GM19452 (cell line): ENCODE measurements at regions not wholly inside any gene's neighbourhood (a gene's known extent, or its start where the extent isn't known, plus 50 kb on each side); places are given as distances from the start of the nearest gene placed in this dataset.
"Not testable (repeated sequence)": the region's sequence is repeated elsewhere in the genome, so short reads cannot be mapped to it uniquely, and the experiment has no call there.

Experiments used
- ATAC-seq: cut with Tn5 transposase; IDR thresholded peaks from one replicate; pipeline ENCODE4 v1.9.1; 2021; ENCODE audit not compliant: unreplicated experiment

DNA sequence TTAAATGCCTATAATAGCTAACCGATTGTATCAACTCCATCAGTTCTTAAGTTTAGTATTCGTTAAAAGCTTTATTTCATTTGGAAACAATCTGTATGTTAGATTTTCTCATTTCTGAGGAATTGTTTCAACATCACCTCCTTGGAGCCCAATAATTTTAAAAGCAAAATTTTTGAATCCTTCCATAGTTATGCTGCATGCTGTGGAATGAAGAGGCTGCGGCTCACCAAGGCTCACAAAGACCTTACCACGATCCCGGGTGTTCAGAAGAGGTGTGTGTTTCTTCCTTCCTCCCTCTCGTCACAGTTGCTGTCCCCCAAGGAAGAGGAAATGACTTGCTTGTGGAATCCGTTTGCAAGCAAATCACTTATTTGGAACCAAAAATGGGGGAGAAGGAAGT is 143.8 kb downstream of the FGF1 start:
- no peak for ATAC-seq

DNA sequence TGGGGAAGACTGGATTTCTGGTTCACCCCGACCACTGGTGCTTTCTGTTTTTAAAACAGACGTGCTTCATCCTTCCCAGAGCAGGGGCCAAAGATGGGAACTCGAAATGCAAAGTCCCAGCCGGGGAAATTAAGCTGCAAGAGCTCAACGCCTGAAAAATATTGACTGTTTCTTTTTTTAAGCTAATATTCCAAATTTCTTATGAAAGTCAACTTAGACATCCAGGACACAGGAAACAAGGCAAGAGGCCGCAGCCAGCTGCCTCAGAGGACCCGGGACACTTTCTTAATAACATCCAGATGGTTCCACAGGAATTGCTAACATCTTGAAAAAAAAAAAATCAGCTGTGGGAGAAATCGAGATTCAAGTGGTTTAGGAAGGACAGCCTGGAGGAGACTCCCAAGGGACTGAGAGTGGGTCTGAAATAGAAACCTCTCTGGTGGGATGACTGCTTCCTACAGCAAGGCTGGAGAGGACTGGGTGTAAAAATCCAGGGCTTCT is 144.9 kb downstream of the FGF1 start:
- ATAC-seq = no peak

DNA sequence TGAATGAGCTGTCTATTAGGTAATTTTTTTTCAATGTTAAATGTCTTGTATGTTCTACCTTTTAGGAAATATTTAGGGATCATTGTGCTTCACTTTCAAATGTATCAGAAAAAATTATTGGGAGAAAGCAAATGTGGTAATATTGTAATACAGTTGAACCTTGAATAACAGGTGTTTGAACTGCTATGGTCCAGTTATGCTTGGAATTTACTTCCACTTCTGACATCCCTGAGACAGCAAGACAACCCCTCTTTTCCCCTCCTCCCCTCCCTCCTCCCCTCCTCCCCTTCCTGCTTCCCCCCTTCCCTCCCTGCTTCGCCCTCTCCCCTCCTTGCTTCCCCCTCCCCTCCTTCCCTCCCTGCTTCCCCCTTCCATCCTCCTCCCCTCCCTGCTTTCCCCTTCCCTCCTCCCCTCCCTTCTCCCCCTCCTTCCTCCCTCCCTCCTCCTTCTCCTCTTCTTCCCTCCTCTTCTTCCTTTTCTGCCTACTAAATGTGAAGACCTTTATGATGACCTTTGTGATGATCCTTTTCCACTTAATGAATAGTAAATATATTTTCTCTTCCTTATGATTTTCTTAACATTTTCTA is 146.6 kb downstream of the FGF1 start:
- no peak for ATAC-seq

DNA sequence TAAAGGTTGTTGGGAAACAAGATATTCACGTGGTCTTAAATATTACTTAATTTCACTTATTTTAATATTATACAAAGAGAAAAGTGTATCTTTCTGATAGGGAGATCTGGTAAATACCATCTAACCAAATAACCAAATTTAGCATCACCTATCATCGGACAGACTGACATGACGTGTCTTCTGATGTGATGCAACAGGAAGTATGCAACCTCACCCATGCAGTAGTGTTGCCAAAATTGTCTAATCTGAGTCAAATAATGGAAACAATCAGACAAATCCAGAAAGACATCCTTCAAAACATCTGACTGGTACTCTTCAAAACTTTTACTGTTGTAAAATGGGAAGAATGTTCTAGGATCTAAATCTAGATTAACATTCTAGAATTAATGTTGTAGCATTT is 148.0 kb downstream of the FGF1 start:
- ATAC-seq = no peak

DNA sequence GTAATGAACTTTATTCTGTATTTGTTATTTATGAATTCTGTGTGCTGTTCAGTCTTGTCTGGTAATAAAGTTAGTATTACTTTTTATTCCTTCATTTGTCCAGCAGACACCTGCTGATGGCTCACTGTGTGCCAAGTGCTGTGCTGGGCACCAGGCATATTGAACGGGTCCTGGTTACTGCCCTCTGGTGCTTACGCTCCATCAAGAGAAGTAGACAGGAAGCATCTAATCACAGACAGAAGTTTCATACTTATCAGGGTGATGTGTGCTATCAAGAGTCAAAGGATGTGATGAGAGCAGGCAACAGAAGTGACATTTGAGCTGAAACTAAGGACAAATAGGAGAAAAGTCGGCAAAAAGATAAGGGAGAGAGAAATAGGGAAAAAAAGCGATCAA is 153.1 kb downstream of the FGF1 start:
- no peak for ATAC-seq

DNA sequence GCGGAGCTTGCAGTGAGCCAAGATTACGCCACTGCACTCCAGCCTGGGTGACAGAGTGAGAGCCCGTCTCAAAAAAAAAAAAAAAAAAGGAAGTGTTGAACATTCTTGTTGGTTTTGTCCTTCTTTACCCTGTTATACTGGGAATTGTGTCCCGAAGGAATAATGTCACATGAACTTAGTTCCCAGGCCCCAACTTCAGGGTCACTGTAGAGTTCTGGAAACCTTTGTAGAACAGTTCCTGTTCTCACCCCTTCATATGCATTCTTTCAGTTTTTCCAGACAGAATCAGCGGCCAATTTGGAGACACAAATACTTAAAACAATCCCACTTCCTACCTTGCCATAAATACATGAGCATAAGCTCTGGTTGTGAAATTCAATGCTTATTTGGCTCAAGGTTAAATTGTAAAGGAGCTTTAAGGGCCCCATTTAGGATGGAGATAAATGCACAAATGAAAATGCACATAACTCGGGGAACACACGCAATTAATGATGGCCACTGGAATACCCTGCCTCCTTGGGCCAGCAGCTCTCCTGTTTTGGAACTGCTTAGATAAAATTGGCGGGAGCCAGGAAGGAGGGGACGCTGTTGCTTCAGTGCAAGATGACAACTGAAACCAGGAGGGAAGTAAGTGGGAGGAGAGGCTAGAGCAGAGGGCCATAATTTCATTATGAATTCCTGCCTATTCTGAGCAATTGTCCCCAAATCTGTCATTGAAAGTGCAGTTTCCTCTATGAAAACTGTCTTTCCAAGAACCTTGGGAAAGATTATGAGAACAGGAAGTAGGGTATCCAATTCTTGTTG is 153.7 kb downstream of the FGF1 start:
- no peak for ATAC-seq

DNA sequence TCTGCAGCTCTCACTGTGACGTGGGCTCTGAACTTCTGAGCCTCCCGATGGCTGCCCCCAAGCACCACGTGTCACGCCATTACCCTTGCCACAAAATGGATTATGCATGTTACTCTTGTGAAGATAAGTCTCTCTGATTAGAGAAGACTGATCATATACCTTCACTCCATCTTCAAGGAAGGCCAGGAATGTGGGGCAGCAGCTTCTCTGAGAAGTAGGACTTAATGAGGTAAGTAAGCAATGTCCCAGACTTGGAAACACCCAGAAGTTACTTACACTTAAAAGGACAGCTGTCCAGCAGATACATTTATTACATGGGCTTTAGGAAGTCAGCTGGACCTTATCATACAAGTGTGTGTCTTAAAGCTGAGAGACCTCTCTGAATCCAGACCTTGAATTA is 155.0 kb downstream of the FGF1 start:
- ATAC-seq = no peak

DNA sequence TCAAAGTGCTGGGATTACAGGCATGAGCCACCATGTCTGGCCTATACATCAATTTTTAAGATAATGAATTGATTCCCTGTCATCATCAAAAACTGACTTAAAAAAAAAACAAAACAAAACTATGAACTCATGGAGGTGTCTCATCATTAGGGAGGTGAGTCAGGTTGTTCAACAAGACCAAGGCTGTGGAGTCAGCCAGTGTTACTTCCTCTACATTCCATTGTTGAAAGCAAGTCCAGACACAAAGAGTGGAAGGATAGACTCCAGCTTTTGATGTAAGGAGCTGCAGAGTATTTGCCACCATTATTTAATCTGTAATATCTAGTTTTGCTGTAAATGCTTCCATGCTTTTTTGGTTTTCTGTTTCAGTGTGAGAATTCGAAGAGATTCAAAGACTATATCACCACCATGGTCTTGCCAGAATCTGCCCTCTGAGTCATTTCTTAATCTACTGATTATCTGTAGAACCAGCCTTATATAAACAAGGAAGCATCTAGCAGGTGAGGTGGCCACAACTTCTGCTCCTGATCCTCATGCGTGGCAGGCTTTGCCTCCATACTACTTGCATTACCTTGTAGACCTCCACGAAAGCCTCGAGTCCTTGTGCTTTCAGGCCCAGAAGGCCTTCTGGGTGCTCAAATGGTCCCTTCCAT is 156.1 kb downstream of the FGF1 start:
- ATAC-seq = no peak

DNA sequence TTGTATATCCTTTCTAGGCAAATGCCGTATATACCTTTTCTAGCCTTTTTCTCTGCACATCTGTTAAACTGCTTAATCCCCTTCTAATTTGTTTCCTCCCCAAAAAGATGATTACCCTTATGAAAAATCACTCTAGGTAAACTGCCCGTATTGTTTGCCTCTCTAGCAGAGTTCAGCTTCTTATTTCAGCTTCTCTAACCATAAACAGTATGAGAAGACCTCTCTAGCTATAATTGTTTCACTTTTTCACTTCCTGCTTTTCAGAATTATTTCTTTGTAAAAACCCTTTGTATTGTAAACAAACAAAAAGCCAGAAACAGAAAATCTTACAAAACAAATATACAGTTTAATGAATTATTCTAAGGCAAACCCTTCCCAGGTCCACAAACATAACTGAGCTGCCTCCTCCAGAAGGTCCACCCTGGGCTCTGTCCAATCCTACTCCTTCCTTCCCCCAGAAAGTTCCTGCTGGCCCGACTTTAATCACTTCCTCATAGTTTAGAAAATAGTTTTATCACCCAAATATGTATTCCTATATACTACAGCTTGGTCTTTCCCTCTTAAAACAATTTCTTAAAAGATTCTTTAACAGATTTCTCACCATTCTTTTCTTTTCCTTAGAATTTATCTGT is 158.1 kb downstream of the FGF1 start:
- ATAC-seq = no peak

DNA sequence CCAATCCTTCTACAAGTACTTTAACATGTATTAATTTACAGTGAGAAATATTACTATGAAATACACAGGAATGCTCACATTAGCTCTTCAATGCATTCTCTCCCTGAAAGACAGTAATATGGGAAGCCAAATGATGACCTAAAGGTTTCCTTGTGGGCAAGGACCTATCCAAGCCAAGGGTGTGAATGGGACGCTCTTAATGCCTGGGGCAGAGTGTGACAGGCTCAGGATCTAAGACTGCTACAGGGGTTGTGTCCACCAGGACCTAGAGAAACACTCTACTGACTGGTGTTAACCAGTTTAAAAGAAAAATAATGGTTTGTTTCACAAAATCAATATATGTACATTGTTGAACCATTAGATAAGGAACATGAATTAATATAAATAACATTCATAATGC is 158.7 kb downstream of the FGF1 start:
- ATAC-seq = no peak

DNA sequence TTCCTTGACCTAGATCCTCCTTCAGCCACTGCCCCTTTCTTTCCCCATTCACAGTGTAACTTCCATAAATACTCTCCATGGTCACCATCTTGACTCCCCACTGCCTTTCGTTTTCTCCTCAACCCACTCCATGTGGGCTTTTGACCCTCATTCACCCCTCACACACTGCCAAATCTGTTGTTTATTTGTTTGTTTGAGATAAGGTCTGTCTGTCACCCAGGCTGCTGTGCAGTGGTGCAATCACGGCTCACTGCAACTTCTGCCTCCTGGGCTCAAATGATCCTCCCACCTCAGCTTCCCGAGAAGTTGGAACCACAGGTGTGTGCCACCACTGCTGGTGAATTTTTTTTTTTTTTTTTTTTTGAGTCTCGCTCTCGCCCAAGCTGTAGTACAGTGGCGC is 162.9 kb downstream of the FGF1 start:
- no peak for ATAC-seq

DNA sequence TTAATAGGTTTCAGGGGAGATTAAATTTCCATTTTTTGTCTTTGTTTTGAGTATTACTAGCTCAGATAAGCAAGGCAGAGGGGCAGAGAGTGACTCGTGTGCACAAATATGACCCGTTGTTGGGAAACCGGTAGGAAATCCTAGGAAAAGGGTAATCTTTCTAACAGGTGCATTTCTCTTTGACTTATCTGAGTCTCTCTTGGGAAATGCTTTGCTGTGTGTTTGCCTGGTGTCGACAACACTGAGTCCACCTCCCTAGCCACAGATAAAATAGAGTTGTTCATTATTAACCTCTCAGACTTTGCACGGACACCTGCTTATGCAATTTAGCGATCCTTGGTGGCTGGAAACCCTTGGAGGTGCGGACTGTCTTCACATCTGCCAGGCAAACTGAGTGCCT is 164.2 kb downstream of the FGF1 start:
- no peak for ATAC-seq

DNA sequence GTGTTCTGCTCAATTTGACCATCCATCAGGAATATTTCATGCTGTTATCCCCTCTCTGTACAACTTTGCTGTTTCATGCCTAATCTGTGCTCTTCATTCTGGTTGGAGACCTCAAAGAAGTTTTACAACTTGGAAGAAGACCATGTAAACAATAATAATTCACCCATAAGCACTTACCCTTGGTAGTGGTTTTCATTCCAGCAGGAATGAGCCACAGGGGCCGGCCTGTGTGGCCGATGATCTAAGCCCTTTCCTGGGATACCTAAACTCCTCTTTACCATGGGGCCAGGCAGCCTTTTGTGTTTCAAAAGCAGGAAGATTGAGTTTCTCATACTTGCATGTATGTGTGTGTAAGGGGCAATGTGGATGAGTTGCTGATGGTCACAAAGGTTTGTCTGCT is 165.0 kb downstream of the FGF1 start:
- ATAC-seq = no peak

DNA sequence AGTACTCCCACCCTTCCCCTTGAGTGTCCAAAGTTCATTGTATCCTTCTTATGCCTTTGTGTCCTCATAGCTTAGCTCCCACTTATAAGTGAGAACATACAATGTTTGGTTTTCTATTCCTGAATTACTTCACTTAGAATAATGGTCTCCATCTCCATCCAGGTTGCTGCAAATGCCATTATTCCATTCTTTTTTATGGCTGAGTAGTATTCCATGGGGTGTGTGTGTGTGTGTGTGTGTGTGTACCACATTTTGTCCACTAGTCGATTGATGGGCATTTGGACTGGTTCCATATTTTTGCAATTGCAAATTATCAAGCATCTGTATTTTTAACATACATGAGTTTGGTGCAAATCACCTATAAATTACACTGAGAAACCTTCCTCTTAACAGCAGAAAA is 166.0 kb downstream of the FGF1 start:
- not testable (repeated sequence) for ATAC-seq

DNA sequence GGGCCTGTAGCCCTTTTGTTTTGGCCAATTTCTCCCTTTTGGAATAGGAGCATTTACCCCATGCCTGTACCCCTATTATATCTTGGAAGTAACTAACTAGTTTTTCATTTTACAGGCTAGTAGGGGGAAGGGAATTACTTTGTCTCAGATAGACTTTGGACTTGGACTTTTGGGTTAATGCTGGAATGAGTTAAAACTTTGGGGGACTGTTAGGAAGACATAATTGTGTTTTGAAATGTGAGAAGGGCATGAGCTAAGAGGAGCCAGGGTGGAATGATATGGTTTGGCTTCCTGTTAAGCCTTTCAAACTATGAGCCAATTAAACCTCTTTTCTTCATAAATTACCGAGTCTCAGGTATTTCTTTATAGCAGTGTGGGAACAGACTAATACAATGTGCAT is 168.1 kb downstream of the FGF1 start:
- ATAC-seq = no peak

DNA sequence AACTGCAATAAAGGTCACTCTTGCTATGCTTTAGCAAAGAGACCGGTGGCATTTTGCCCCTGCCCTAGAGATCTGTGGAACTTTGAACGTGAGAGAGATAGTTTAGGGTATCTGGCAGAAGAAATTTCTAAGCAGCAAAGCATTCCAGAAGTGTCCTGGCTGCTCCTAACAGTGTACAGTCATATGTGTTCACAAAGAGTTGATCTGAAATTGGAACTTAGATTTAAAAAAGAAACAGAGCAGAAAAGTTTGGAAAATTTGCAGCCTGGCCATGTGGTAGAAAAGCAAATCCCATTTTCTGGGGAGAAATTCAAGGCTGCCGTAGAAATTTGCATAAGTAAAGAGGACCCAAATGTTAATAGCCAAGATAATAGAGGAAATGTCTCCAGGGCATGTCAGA is 169.2 kb downstream of the FGF1 start:
- no peak for ATAC-seq

DNA sequence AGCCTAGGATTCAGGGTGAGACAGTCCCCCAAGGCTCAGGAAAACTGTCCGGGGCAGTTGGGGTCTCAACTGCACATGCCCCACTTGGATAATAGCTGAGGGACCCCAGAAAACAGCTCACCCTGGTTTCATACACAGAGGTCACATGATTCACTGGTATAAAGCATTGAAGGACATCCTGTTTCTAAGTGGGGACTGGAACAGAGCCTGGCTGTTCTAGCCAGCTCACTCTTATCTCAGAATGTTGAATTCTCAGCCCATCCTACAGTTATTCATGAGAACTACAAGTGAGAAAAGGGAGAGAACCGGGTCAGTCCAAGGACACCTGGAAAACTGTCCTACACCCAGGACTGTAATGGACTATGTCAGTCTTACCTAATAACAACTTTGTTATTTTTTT is 170.9 kb downstream of the FGF1 start:
- ATAC-seq = no peak

DNA sequence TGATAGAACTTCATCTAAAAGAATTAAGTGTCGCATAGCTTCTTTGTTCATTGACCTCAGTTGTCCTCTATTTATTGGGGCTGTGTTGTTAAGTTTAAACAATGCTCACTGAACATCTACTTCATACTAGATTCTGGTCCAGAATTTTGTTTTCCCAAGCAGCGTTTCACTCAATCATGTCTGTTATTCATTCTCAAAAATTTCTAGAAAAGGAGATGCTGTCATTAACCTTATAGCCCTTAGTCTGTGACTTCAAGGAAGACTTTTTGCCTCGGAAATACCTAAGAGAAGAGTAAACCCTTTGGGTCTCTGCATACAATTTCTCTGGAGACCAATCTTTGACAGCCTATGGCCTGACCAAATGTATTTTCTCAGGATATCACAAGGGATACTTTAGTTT is 171.7 kb downstream of the FGF1 start:
- no peak for ATAC-seq

DNA sequence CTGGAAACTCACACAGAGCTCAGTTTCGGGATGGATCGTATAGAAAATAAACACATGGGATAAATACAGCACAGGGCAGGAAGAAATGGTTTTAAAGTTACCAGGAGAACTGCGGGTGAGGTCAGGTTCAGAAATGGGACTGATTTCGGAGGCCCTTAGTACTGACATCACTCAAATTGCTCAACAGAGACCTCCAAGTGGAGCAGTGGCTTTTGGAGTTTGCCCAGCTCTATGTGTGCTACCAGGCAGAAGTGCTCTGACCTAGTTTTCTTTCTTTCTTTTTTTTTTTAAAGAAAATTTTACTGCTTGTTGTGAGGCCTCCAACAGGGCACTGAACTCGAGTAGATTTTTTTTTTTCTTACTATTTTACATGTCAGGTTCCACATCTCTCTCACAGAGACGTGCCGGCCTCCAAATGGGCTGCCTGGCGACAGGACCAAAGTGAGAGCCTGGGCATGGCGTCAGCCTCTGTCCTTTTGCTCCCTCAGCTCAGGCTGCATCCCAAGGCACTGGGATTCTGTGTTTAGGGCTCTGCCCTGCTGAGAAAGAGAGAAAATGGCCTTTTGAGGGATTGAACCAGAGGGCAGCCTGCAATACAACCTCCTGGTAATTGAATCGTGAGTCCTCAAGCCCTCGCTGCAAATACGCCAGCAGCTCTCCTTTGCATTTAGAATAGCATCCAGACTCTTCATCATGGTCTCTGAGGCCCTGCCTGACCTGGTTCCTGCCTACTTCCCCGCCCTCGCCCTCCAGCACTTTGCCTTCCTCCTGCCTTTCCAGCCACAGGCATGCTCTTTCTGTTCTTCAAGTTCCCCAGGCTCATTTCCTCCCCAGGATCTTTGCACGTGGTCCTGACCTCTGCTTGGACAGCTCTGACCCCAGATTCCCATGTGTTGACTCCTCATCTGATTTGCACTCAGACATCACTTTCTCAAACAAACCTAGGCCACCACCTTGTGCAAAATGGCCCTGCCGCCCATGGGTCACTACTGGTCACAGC is 173.5 kb downstream of the FGF1 start:
- ATAC-seq = no peak

DNA sequence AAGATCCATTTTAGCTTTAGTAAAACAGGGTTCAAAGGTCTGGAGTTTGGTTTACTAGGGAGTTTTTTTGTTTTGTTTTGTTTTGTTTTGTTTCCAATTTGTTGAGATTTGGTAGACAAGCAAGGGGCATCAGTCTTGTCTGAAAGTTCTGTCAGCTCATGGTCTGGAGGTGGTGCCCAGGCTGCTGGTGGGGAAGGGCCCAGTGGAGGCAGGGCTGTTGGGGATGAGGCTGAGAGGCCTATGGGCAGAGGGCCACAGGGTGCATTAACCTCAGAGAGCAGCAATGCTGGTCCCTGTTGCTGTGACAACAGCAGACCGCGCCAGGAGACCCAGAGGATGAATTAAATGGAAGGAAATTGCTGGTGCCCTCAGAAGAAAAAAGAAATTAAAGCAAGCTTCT is 174.5 kb downstream of the FGF1 start:
- ATAC-seq = no peak

DNA sequence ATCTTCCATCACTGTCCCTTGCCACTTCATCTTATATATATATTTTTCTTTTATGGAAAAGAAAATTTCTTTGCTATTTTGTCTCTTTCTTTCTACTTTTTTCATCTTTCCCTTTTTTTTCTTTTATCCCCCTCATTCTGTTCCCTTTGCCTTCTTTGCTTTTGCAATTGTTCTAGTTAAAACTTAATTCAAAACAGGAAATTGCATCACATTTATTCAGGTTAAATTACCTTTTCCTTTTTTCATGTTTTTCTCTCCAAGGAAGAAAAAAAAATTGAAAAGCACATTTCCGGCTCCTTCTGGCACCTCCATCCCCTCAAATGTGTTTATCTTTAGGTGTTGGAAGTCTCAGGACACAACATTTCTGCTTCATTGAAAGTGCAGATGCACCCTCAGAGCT is 176.9 kb downstream of the FGF1 start:
- no peak for ATAC-seq
